ENCODE measurements at regions not wholly inside any gene's neighbourhood (a gene's known extent, or its start where the extent isn't known, plus 50 kb on each side); places are given as distances from the start of the nearest gene placed in this dataset.

GRCh38 chr20:57794036-57794435 lies 84.2 kb upstream of the PMEPA1 start:
- TF ChIP-seq, protein P1, sequence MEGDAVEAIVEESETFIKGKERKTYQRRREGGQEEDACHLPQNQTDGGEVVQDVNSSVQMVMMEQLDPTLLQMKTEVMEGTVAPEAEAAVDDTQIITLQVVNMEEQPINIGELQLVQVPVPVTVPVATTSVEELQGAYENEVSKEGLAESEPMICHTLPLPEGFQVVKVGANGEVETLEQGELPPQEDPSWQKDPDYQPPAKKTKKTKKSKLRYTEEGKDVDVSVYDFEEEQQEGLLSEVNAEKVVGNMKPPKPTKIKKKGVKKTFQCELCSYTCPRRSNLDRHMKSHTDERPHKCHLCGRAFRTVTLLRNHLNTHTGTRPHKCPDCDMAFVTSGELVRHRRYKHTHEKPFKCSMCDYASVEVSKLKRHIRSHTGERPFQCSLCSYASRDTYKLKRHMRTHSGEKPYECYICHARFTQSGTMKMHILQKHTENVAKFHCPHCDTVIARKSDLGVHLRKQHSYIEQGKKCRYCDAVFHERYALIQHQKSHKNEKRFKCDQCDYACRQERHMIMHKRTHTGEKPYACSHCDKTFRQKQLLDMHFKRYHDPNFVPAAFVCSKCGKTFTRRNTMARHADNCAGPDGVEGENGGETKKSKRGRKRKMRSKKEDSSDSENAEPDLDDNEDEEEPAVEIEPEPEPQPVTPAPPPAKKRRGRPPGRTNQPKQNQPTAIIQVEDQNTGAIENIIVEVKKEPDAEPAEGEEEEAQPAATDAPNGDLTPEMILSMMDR (conservative IDR thresholded peaks at IDR 0.05): no peak
- Mint-ChIP-seq H3K27ac (no peak overlapping the region), H3K4me1 (ENCODE audit: unreplicated experiment) (peaks cover 16% of the 10 kb centered on the region), H3K27me3 (peaks cover 7% of the 10 kb centered on the region), H3K36me3 (no peaks in the 10 kb centered on the region), H3K9me3 (no peaks in the 10 kb centered on the region), H3K4me3 (no peak overlapping the region)
- DNase-seq (ENCODE audit: extremely low spot score, unreplicated experiment): no peak

DNA sequence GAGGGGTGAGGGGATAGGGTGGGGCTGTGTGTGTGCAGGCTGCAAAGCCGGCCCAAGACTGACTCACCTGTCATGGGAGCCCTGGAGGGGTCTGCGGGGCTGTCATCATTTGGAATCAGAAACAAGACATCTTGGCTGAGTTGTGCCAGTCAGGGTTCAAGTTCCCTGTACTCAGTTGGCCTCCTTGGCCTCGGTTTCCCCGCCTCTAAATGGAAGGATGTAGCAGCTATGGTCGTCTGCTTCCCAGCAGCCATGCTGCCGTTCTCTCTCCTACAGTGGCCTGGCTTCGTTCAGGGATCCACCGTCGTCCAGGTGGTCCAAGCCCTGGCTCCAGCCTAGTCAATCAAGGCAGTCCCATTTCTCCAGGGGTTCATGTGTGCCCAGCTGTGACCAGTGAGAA lies 83.6 kb upstream of the PMEPA1 start:
- Mint-ChIP-seq H3K36me3 (no peaks in the 10 kb centered on the region), H3K4me3 (no peak overlapping the region), H3K4me1 (ENCODE audit: unreplicated experiment) (peaks cover 16% of the 10 kb centered on the region), H3K27ac (no peak overlapping the region), H3K9me3 (no peaks in the 10 kb centered on the region), H3K27me3 (peaks cover 7% of the 10 kb centered on the region)
- no peak for DNase-seq (ENCODE audit: extremely low spot score, unreplicated experiment)
- TF ChIP-seq, protein P1 (conservative IDR thresholded peaks at IDR 0.05): no peak

DNA sequence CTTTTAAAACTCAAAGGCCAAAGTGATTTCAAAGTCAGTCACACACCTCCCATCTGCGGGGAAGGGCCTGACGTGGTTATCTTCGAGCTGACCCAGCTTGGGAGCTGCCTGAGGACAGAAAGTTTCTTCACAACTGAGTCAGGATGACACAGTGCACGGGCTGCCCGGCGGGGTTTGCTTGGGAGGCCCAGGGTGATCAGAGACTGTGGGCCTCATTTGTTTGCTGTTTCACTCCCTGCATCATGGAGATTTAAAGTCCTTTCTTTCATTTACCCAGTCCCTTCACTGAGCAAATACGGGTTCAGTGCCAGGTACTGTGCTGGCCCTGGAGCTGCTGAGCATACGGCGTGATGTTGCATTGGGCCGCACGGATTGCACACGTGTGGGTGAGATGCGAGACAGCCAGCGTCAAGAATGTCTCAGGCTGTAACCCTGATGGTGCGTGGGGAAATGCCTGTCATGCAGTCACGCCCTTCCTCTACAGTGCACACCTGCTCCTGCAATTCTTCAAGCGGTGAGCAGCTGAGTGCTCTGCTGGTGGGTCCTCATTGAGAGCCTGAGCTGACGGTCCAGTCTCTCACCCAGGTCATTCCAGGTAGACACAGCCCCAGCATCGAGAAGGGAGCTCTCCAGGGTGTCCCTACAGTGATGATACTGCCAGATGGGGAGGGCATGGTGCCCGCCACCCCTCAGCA lies 82.7 kb upstream of the PMEPA1 start:
- no peak overlapping the region for H3K4me3 Mint-ChIP-seq
- H3K27ac Mint-ChIP-seq: no peak overlapping the region
- peaks cover 7% of the 10 kb centered on the region for H3K27me3 Mint-ChIP-seq
- no peak for DNase-seq (ENCODE audit: extremely low spot score, unreplicated experiment)
- no peaks in the 10 kb centered on the region for H3K9me3 Mint-ChIP-seq
- H3K4me1 Mint-ChIP-seq (ENCODE audit: unreplicated experiment): peaks cover 16% of the 10 kb centered on the region
- TF ChIP-seq, protein P1 (conservative IDR thresholded peaks at IDR 0.05): no peak
- H3K36me3 Mint-ChIP-seq: no peaks in the 10 kb centered on the region

DNA sequence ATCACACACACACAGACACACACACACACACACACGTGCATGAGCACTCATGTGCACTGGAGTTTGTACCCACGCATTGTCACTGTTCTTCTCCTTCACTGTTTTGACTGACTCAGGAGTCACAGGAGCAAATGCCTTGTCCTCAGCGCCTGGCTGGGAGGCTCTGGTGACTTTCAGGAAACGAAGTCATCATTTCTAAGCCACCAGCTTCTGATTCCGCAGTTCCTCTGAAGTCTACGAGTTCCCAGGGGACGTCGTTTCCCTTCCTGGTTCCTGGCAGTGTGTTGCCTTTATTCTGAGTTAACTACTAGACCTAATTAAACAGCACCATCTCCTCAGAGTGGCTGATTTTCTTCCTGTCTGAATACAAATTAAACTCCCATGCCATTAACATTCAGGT lies 82.2 kb upstream of the PMEPA1 start:
- Mint-ChIP-seq H3K4me3 (no peak overlapping the region), H3K4me1 (ENCODE audit: unreplicated experiment) (peaks cover 16% of the 10 kb centered on the region), H3K27me3 (peaks cover 7% of the 10 kb centered on the region), H3K9me3 (no peaks in the 10 kb centered on the region), H3K27ac (no peak overlapping the region), H3K36me3 (no peaks in the 10 kb centered on the region)
- no peak for DNase-seq (ENCODE audit: extremely low spot score, unreplicated experiment)
- TF ChIP-seq, protein P1 (conservative IDR thresholded peaks at IDR 0.05): no peak

DNA sequence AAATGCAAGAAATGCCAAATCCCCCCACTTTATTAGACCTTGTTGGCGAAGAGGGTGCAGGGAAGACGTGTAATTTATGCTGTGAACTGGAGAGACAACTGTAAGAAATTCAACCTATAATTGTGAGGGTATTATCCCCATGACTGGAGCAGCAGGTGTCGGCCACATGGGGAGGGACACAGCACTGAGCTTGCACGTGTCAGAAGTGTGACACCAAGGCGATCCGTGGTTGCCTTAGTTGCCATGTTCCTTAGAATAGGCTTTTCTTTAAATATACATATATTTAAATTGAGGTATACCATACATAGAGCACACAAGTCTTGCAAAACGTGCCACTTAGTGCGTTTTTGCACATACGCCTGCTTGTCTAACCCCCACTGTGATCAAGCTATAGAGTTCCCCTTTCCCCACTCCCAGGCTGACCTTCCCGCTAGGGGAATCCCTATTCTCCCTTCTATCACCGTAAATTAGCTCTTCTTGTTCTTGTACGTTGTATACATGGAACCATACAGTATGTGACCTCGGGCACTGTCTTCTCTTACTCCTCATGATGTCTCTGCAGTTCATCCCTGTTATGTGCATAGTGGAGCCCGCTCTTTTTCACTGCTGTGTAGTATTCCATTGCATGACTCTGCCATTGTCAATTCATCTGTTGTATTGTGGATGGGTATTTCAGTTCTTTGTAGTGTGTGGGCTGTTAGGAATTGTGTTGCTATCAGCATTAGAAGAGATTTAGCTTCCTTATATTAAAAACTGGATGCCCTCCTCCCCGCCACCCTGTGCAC lies 81.6 kb upstream of the PMEPA1 start:
- Mint-ChIP-seq H3K4me1 (ENCODE audit: unreplicated experiment) (peaks cover 16% of the 10 kb centered on the region), H3K4me3 (no peak overlapping the region), H3K36me3 (no peaks in the 10 kb centered on the region), H3K27me3 (peaks cover 7% of the 10 kb centered on the region), H3K27ac (no peak overlapping the region), H3K9me3 (no peaks in the 10 kb centered on the region)
- TF ChIP-seq, protein P1 (conservative IDR thresholded peaks at IDR 0.05): no peak
- no peak for DNase-seq (ENCODE audit: extremely low spot score, unreplicated experiment)

All from type B pancreatic cell (in vitro differentiated cells).